ENCODE measurements at regions not wholly inside any gene's neighbourhood (a gene's known extent, or its start where the extent isn't known, plus 50 kb on each side); places are given as distances from the start of the nearest gene placed in this dataset.
"Not testable (repeated sequence)": the region's sequence is repeated elsewhere in the genome, so short reads cannot be mapped to it uniquely, and the experiment has no call there.

DNA sequence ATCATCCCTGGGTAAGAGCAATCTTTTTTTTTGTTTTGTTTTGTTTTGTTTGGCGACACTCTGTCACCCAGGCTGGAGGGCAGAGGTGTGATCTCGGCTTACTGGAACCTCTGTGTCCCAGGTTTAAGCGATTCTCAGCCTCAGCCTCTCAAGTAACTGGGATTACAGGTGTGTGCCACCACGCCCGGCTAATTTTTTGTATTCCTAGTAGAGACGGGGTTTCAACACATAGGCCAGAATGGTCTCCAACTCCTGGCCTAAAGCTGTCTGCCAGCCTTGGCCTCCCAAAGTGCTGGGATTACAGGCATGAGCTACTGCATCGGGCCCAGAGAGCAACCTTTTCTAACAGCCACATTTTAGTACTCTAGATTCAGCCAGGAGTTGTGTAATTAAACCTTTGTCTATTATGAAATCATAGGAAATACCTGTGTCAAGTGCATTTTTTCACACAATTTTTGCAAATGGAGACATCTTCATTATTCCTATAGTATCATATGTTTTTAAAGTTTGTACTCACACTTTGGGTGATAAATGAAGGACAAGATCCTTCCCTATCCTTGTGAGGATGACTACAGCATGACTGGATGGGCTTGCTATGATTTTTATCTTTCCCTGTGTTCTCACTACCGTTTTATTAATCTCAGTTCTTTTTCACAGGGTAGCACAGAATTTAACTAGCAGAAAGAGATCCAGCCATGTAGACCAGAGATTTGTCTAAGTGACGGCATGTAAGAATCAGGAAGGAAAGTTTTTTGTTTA lies 82.6 kb downstream of the OR2B2 start:
- DNase-seq (ENCODE audit: low spot score) = no peak
- intact Hi-C loops (cut with DNase I) = no loop called here

- DNase-seq (ENCODE audit: low spot score); intact Hi-C loops (cut with DNase I): not testable (repeated sequence)
Observed at GRCh38 chr6:27827477-27827876, 84.7 kb downstream of the OR2B2 start.

- DNase-seq (ENCODE audit: low spot score); intact Hi-C loops (cut with DNase I): not testable (repeated sequence)
Observed at GRCh38 chr6:27826612-27826985, 85.6 kb downstream of the OR2B2 start.

- DNase-seq (ENCODE audit: low spot score); intact Hi-C loops (cut with DNase I): not testable (repeated sequence)
Observed at GRCh38 chr6:27825848-27826611, 86.2 kb downstream of the OR2B2 start.

DNA sequence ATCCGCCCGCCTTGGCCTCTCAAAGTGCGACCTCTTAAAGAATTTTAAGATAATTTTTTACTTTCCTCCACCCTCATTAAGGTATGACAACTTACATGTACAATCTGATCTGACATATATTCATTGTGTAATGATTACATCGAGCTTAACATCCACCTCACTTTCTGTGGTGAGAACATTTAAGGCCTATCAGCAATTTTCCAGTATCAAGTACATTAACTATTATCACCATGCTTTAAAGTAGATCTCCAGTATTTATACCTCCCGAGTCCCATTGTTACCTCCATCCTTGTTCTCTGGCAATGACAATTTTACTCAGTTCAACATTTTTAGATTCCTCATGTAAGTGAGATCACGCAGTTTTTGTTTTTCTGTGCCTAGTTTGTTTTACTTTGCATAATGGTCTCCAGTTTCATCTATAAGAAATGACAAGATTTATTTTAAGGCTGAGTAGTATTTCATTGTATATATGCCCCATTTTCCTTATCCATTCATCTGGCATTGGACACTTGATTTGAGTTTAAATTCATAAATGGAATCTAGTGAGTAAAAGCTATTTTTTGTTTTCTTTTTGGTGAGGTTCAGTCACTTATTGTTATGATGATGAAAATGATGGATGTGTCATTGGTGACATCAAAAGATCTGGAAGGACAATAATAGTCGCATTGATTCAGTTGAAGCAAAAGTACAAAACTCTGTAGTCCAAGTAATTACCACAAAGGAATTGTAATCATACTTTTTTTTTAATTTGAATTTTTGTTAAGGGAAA lies 87.0 kb downstream of the OR2B2 start:
- no peak for DNase-seq (ENCODE audit: low spot score)
- intact Hi-C loops (cut with DNase I) = no loop called here

GRCh38 chr6:27824211-27825024 lies 87.8 kb downstream of the OR2B2 start:
- intact Hi-C loops (cut with DNase I); DNase-seq (ENCODE audit: low spot score): not testable (repeated sequence)

DNA sequence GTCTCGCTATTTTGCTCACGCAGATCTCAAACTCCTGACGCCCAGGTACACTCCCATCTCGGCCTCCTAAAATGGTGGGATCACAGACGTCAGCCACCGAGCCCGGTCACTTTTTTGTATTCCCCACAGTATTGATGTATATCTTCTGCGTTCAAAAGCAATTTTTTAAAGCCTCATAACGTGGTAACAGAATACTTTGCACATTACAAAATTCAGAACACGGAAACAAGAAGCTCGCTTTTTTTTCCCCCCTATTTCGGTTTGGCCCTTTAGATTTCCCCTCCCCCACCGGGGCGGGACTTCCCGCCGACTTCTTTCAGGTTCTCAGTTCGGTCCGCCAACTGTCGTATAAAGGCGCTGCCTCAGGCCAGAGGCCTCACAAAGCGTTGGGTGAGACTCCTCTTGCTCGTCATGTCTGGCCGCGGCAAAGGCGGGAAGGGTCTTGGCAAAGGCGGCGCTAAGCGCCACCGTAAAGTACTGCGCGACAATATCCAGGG lies 88.4 kb downstream of the OR2B2 start:
- DNase-seq (ENCODE audit: low spot score); intact Hi-C loops (cut with DNase I): not testable (repeated sequence)

GRCh38 chr6:27816906-27817305 lies 95.3 kb downstream of the OR2B2 start:
- intact Hi-C loops (cut with DNase I) = no loop called here
- no peak for DNase-seq (ENCODE audit: low spot score)

DNA sequence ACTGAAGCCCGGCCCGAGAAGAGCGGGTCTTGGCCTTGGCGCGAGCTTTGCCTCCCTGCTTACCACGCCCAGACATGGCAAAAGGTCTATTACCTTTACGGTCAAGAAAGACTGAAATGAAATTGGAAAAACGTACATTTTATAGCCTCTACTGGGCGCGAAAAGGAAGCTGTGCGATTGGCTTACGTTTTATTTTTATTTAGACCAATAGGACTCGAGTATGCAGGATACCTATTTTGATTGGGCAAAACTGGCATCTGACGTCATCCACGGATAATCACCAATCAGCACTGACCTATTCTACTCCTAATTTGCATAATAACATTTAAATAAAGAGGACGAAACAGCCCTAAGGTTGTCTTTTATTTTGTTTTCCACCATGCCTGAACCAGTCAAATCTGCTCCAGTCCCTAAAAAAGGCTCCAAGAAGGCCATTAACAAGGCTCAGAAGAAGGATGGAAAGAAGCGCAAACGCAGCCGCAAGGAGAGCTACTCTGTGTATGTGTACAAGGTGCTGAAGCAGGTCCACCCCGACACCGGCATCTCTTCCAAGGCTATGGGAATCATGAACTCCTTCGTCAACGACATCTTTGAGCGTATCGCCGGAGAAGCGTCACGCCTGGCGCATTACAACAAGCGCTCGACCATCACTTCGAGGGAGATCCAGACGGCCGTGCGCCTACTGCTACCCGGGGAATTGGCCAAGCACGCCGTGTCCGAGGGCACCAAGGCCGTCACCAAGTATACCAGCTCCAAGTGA lies 97.4 kb downstream of the OR2B2 start:
- DNase-seq (ENCODE audit: low spot score) = no peak
- intact Hi-C loops (cut with DNase I) = no loop called here

GRCh38 chr6:27814415-27814664 lies 97.9 kb downstream of the OR2B2 start:
- intact Hi-C loops (cut with DNase I); DNase-seq (ENCODE audit: low spot score): not testable (repeated sequence)

DNA sequence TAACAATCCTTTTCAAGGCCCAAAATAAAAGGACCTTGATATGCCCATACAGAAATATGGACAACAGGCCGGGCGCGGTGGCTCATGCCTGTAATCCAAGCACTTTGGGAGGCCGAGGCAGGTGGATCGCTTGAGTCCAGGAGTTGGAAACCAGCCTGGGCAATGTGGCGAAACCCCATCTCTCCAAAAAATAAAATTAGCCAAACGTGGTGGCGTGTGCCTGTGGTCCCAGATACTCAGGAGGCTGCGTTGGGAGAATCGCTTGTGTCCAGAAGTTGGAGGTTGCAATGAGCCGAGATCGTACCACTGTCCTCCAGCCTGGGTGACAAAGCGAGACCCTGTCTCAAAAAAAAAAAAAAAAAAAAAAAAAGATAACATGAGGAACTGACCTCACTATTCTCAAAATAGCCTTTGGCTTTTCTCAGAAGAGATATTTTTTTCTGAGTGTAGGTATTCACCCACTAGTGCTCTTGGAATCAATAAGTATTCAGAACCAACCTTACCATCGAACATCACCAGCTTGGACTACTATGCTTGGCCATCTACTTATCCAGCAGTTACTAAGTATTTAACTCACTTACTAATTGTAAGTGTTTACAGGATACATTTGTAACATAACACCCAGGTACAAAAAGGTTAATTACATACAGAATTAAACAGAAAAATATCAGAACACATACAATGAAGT lies 99.2 kb downstream of the OR2B2 start:
- DNase-seq (ENCODE audit: low spot score) = no peak
- intact Hi-C loops (cut with DNase I) = no loop called here

- intact Hi-C loops (cut with DNase I) = no loop called here
- DNase-seq (ENCODE audit: low spot score) = no peak
Observed at GRCh38 chr6:27812078-27812804, 100.0 kb downstream of the OR2B2 start.

- DNase-seq (ENCODE audit: low spot score) = no peak
- intact Hi-C loops (cut with DNase I) = no loop called here
Observed at GRCh38 chr6:27811451-27811772, 100.8 kb downstream of the OR2B2 start.

DNA sequence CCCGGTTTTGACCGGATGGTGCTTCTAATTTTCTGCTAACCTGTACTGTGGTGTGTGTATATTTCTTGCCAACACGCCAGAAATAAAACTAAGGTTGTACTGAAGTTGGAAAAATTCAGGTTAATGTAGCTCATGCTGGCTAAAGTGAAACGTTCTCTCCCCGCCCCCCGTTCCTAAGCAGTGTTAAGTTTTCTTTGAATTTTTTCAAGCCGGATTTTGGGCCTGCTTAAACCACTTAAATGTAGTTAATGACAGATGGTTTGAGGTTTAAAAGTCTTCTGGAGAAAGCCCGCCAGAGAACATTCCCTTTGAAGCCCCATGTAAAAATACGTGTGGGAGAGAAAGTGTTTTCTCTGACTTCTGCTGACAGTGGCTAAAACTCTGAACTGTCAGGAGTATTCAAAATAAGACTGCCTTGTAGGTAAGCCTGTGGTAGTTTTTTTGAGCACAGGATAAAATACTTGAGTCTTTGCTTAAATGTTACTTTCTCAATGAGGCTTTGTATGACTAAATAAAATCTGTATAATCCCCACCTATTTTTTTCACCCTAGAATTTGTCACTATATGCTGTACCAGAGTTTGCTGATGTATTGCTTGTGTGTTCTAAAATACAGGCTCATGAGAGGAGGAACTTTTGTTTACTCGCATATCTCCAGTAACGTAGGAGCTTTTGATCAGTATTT lies 101.3 kb downstream of the OR2B2 start:
- intact Hi-C loops (cut with DNase I) = no loop called here
- no peak for DNase-seq (ENCODE audit: low spot score)

DNA sequence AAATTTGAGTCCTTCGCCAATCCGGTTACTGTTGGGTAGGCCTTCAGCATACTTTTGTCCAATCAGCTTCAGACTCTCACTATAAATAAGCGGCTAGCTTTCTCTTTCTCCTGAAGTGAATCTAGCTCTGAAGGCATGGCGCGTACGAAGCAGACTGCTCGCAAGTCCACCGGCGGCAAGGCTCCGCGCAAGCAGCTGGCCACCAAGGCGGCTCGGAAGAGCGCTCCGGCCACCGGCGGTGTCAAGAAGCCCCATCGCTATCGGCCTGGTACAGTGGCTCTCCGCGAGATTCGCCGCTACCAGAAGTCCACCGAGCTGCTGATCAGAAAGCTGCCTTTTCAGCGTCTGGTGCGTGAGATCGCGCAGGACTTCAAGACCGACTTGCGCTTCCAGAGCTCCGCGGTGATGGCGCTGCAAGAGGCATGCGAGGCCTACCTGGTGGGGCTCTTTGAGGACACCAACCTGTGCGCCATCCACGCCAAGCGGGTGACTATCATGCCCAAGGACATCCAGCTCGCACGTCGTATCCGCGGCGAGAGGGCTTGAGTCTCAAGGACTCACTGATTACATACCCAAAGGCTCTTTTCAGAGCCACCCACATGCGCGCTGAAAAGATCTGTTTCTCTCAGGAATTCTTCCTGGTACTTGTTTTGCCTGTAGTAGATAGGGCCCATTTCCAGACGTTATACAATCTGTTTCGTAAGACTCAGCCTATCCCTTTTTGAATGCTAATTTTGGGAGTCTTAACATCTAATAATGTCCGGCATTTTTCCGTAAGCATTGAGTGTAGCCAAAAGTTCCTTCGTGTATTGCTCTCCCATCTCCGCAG lies 102.0 kb downstream of the OR2B2 start:
- peak; percentile 91 for DNase-seq (ENCODE audit: low spot score)
- intact Hi-C loops (cut with DNase I) = no loop called here
